ENCODE measurements at regions not wholly inside any gene's neighbourhood (a gene's known extent, or its start where the extent isn't known, plus 50 kb on each side); places are given as distances from the start of the nearest gene placed in this dataset.

- H3K4me3 ChIP-seq (ENCODE audit: low read depth, low read length) = no peak overlapping the region
- no peak for DNase-seq (ENCODE audit: low read depth)
- no peak for TF ChIP-seq CTCF (IDR thresholded peaks at IDR 0.05; ENCODE audit: control insufficient read depth, extremely low read depth, insufficient read depth)
These were observed 1148.1 kb upstream of the FANCL start for GRCh38 chr2:59389240-59389639.

- TF ChIP-seq CTCF (IDR thresholded peaks at IDR 0.05; ENCODE audit: control insufficient read depth, extremely low read depth, insufficient read depth) = no peak
- no peak overlapping the region for H3K4me3 ChIP-seq (ENCODE audit: low read depth, low read length)
- DNase-seq (ENCODE audit: low read depth) = no peak
These were observed 1144.8 kb upstream of the FANCL start for GRCh38 chr2:59385971-59386370.

GRCh38 chr2:59383473-59383872, 1142.3 kb upstream of the FANCL start:
- TF ChIP-seq CTCF (IDR thresholded peaks at IDR 0.05; ENCODE audit: control insufficient read depth, extremely low read depth, insufficient read depth) = no peak
- H3K4me3 ChIP-seq (ENCODE audit: low read depth, low read length) = no peak overlapping the region
- DNase-seq (ENCODE audit: low read depth) = no peak

GRCh38 chr2:59378127-59378526, 1137.0 kb upstream of the FANCL start:
- no peak overlapping the region for H3K4me3 ChIP-seq (ENCODE audit: low read depth, low read length)
- no peak for DNase-seq (ENCODE audit: low read depth)
- TF ChIP-seq CTCF (IDR thresholded peaks at IDR 0.05; ENCODE audit: control insufficient read depth, extremely low read depth, insufficient read depth) = no peak

GRCh38 chr2:59366288-59366687, 1125.2 kb upstream of the FANCL start:
- TF ChIP-seq CTCF (IDR thresholded peaks at IDR 0.05; ENCODE audit: control insufficient read depth, extremely low read depth, insufficient read depth) = no peak
- no peak for DNase-seq (ENCODE audit: low read depth)
- no peak overlapping the region for H3K4me3 ChIP-seq (ENCODE audit: low read depth, low read length)

- no peak for TF ChIP-seq CTCF (IDR thresholded peaks at IDR 0.05; ENCODE audit: control insufficient read depth, extremely low read depth, insufficient read depth)
- no peak for DNase-seq (ENCODE audit: low read depth)
These were observed 1113.4 kb upstream of the FANCL start for GRCh38 chr2:59354498-59354897.

GRCh38 chr2:59353306-59353921, 1112.3 kb upstream of the FANCL start:
- H3K4me3 ChIP-seq (ENCODE audit: low read depth, low read length) = no peak overlapping the region
- no peak for DNase-seq (ENCODE audit: low read depth)
- TF ChIP-seq CTCF (IDR thresholded peaks at IDR 0.05; ENCODE audit: control insufficient read depth, extremely low read depth, insufficient read depth) = no peak

More at GRCh38 chr2:59354498-59354897, 1113.4 kb upstream of the FANCL start:
- no peak overlapping the region for H3K4me3 ChIP-seq (ENCODE audit: low read depth, low read length)
